ENCODE measurements at regions not wholly inside any gene's neighbourhood (a gene's known extent, or its start where the extent isn't known, plus 50 kb on each side); places are given as distances from the start of the nearest gene placed in this dataset.
"Not testable (repeated sequence)": the region's sequence is repeated elsewhere in the genome, so short reads cannot be mapped to it uniquely, and the experiment has no call there.

DNA sequence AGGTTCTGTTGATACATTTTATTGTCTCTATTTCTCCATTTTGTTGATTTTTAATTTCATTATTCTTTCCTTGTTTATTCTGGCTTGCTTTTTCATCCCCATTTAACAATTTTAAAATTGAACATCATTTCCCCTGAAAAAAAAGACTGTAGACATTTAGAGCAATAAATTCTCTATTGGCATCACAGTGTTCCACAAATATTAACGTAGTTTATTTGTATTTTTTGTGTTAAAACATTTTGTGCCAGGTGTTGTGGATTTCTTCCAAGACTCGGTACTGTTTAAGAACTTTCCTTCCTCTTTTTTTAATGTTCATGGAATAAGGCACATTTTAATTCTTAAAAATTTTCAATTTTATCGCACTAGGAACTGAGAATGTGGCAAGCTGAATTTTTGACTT lies 156.1 kb upstream of the NPY start:
- DNase-seq (ENCODE audit: extremely low read depth in 1 of 2, low read depth in 1 of 2), result no peak

GRCh38 chr7:24129597-24129996 lies 154.4 kb upstream of the NPY start:
- no peak for DNase-seq (ENCODE audit: extremely low read depth in 1 of 2, low read depth in 1 of 2)

DNA sequence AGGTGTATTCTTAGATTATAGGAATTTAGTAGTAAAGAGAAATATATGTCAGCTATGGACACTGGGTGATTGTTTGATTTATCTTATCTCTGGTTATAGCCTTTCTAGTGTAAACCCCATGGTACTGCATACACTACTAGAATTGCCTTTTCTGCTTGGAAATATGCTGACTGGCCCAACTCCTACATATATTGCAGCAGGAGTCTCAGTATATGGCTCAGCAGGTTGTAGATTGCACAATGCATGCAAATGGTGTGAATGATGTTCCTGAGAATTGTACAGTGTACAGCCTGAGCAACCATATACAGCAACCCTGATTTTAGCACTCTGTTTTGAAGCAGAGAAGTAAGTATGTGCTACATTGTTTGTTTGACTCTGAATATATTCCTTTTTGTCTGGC lies 153.4 kb upstream of the NPY start:
- DNase-seq (ENCODE audit: extremely low read depth in 1 of 2, low read depth in 1 of 2), result no peak

DNA sequence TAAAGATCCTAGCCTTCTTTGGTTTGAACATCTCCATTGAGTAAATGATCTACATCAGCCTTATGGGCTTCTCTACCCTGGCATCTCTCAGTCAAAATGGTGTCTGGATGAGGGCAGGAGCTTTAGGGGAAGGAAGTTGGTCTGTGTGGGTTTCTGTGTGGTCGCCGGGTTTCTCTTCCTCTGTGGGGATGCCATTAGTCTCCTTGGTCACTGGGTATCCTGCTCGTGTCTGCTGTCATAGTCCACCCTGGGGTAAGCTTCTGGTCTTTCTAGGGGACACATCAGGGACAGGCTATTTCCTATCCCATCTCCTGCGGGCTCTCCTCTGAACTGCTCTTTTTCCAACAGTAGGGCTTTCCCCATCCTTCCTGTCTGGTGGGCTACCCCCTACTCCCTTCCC lies 150.3 kb upstream of the NPY start:
- no peak for DNase-seq (ENCODE audit: extremely low read depth in 1 of 2, low read depth in 1 of 2)

DNA sequence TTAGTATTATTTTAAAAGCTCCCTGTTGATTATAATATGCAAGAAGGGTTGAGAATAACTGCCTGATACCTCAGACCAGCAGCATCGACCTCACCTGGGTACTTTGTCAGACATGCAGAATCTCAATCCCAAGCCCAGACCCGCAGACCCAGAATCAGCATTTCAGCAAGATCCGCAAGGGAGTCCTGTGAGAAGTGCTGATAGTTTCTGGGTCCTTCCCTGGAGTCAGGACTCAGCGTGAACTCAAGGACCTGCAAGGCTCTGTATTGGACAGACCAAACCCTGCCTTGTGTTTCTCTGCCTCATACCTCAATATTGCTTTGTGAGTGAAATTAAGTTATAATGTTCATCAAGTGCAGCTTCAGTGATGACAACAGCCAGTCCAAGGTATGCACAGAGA lies 149.5 kb upstream of the NPY start:
- no peak for DNase-seq (ENCODE audit: extremely low read depth in 1 of 2, low read depth in 1 of 2)

- no peak for DNase-seq (ENCODE audit: extremely low read depth in 1 of 2, low read depth in 1 of 2)
Measured at GRCh38 chr7:24135003-24135817, 148.8 kb upstream of the NPY start.

GRCh38 chr7:24137338-24137737 lies 146.7 kb upstream of the NPY start:
- no peak for DNase-seq (ENCODE audit: extremely low read depth in 1 of 2, low read depth in 1 of 2)

DNA sequence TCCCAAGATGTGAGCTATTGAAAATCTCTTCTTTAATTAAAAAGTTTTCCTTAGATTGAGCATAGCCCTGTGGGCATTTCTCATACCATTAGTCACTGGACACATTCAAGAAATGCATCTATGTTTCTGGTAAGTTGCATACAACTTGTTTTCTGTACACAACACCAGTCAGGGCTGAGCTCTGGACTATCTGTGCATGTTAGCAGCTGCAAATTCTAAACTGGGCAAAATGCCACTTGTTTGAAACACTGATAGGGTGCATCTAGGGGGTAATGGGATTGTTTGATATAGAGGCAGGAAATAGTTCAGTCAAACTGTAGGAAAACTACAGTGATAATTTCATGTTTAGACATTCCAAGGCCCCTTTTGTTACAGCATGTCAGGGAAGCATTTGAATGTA lies 145.6 kb upstream of the NPY start:
- DNase-seq (ENCODE audit: extremely low read depth in 1 of 2, low read depth in 1 of 2), result no peak

DNA sequence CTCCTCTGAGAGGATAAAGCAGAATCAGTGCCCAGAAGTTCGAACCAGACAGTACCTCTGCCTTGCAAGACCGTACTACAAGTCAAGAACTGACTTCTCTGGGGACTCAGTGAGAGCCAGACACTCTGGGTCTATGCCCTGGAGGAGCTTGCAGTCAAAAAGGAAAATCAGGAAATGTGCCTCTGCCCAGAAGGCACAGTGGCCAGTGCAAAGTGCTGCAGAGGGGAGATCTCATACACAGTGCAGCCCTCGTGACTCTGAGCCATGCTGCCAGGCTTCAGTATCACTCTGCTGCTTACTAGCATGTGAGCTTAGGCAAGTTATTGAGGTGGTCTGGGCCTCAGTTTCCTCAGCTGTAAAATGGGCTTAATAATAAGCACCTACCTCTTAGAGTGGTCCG lies 144.0 kb upstream of the NPY start:
- no peak for DNase-seq (ENCODE audit: extremely low read depth in 1 of 2, low read depth in 1 of 2)

- DNase-seq (ENCODE audit: extremely low read depth in 1 of 2, low read depth in 1 of 2), result no peak
Measured at GRCh38 chr7:24141874-24142509, 142.0 kb upstream of the NPY start.

DNA sequence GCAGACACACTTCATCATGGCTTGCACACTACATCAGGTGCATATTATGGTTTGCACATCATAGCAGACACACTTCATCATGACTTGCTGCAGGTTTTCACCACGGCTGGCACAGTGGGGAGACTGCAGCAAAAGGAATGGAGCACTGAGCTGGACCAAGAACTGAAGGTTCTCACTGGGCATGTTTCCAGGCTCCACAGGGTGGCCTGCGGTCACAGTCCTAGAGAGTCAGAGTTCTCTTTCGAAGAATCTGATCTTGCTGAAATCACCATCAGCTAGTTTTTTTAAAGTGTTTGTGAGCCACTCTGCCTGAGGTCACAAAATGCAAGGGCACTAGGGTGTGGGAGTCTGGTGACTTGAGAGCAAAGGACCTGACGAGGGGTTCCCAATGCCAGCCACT lies 140.4 kb upstream of the NPY start:
- DNase-seq (ENCODE audit: extremely low read depth in 1 of 2, low read depth in 1 of 2), result no peak

GRCh38 chr7:24151944-24152343 lies 132.0 kb upstream of the NPY start:
- DNase-seq (ENCODE audit: extremely low read depth in 1 of 2, low read depth in 1 of 2), result no peak

DNA sequence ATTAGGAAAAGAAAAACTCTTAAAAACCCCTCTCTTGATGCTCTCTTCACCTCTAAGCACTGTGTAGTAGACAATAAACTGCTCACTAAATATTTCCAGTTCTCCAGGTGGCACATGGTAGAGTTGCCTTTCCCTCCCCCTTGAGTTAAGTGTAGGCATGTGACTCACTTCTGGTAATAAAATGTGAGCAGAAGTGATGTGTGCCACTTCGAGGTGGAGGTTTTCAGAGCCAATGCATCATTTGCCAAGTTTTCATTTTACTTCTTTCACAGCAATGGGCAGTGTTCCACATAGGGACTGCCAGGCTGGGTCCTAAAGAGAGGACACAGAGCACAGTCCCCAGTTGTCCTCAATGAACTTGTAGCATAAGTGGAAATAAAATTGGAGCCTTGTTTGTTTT lies 131.6 kb upstream of the NPY start:
- DNase-seq (ENCODE audit: extremely low read depth in 1 of 2, low read depth in 1 of 2), result no peak

DNA sequence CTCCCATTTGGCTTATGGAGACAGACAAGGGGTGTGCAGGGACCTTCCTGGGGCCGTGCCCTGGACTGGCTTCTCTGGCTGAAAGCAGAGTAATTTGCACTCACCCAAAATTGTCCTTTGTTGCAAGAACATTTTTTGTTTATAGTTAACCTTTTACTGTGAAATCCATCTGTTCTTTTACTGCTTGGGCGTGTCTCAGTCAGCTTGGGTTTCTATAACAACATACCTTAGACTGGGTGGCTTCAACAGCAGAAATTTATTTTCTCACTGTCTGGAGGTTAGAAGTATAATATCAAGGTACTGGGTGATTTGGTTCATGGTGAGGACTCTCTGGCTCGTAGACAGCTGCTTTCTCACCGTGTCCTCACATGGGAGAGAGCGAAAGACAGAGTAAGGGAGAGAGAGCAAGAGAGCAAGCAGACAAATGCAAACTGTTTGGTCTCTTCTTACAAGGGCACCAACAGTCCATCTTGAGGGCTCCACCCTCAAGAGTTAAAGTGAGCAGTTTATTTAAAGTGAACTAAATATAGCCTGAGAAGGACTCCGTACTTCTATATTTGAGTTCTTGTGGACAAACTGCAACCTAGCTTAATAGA lies 131.0 kb upstream of the NPY start:
- no peak for DNase-seq (ENCODE audit: extremely low read depth in 1 of 2, low read depth in 1 of 2)

- DNase-seq (ENCODE audit: extremely low read depth in 1 of 2, low read depth in 1 of 2), result no peak
Measured at GRCh38 chr7:24157666-24158065, 126.3 kb upstream of the NPY start.

GRCh38 chr7:24158975-24159374 lies 125.0 kb upstream of the NPY start:
- no peak for DNase-seq (ENCODE audit: extremely low read depth in 1 of 2, low read depth in 1 of 2)

- DNase-seq (ENCODE audit: extremely low read depth in 1 of 2, low read depth in 1 of 2), result no peak
Measured at GRCh38 chr7:24164401-24164800, 119.6 kb upstream of the NPY start.

GRCh38 chr7:24169077-24169624 lies 114.8 kb upstream of the NPY start:
- DNase-seq (ENCODE audit: extremely low read depth in 1 of 2, low read depth in 1 of 2), result no peak

DNA sequence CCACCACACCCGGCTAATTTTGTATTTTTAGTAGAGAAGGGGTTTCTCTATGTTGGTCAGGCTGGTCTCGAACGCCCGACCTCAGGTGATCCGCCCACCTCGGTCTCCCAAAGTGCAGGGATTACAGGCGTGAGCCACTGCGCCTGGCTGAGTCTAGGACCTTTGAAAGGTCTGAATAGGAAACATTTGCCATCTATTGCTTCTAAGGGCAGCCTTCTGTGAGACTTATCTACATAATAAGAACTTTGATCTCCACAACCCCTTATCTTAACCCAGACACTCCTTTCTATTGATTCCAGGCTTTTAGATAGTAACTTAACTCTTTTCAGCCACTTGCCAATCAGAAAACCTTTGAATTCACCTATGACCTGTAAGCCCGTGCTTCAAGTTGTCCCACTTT lies 112.0 kb upstream of the NPY start:
- DNase-seq (ENCODE audit: extremely low read depth in 1 of 2, low read depth in 1 of 2), result not testable (repeated sequence)

GRCh38 chr7:24172856-24173255 lies 111.1 kb upstream of the NPY start:
- DNase-seq (ENCODE audit: extremely low read depth in 1 of 2, low read depth in 1 of 2), result no peak

GRCh38 chr7:24175603-24176002 lies 108.4 kb upstream of the NPY start:
- DNase-seq (ENCODE audit: extremely low read depth in 1 of 2, low read depth in 1 of 2), result no peak
